Epidermal melanocyte (primary cell): ENCODE measurements at regions not wholly inside any gene's neighbourhood (a gene's known extent, or its start where the extent isn't known, plus 50 kb on each side); places are given as distances from the start of the nearest gene placed in this dataset.

Source experiments
- DNase-seq: peaks from one replicate; pipeline ENCODE4 v3.0.0; 2011; ENCODE audit warnings: low spot score; ENCODE audit not compliant: insufficient read length

DNA sequence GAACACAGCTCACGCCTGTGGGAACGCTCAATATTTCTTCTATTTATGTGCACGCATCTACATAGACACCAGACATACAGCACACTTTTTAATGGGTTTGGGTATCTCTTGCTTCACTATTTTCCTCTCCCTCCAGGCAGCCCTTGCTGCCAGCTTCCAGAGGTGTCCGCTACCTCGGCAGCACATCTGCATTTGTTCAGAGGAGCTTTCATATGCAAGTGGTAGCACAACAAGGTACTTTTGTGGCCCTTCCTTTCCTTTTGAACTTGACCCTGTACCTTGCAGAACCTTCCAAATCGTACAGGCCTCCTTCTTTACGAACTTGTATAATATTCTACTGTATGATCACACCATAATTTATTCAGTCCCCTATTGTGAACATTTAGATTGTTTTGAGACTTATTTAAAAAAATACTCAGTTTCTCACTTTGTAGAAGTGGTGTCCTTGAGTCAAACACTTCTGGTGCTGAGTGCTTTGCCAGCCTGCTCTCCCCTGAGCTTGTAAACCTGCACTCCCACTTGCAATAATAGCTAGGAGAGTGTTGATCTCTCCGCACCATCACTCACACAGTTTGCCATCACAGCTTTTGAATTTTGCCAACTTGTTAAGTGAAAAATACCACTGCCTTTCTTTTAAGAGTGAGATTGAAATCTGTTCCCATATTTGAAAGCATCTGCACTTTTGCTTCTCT is 106.0 kb upstream of the ZNF32 start:
- no peak for DNase-seq

DNA sequence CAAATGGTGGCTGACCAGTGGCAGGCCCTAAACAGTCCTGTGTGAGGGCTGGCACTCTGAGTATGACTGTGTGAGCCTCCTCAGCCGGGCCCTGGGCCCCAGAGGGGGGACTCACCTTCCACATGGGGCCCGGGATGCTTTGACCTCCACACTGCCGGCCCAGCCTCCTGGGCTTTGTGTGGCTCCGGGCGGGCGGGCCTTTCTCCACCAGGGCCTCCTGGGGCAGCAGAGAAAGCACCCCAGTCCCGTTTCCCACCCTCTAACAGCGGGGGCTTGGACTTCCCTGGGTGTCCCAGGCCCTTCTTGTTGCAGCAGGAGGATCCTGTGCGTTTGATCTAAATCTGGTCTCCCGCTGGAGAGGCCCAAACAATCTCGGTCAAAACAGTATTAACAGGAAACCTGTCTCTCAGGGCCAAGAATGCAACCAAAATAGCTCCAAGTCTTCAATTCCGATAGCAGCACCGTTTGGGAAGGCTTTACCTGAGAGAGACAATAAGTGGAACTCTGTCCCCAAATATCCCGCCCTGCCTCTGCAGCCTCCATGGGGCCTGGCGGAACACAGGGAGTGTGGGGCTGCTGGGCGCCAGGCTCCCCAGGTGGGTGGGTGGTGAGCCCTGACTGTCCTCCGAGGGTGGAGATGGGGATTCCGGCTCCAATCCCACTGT is 104.8 kb upstream of the ZNF32 start:
- no peak for DNase-seq

DNA sequence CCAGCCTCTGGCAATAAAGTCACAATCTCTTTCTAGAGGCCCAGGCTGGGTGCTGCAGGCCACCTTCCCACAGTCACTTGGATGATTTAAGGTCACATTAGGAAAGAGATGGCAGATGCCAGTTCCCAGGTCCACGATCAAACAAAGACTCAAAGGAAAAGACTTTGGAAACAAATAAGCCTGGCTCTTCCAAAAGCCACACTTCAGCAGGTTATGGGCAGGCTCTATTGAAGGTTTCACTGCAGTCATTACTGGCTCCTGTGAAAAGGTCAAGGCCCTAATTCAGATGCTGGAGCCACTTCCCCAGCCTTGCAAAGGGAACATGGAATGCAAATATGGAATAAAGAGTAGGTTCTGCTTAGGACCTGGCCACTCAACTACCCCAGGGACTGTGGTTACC is 104.0 kb upstream of the ZNF32 start:
- no peak for DNase-seq

- no peak for DNase-seq
Measured at GRCh38 chr10:43751646-43752045, 103.0 kb upstream of the ZNF32 start.

DNA sequence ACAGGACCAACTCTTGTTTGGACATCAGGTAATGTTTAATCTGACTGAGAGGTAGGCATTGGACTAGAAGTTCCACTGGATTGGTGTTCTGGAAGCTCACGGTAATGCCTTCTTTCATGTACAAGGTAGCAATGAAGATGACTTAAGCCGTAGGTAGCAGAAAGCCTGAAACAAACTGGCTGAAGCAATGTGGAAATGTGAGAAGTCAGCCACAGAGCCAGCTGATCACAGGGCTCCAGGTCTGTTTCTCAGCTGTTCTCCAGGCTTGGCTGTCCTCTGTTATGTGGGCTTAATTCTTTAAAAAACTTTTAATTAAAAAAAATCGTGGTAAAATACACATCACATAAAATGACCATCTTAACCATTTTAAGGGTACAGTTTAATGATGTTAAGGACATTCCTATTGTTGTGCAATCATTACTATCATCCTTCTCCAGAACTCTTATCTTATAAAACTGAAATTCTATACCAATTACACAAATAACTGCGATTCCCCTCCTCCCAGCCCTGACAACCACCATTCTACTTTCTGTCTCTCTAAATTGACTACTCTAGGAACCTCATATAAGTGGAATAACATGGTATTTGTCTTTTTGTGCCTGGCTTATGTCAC is 101.4 kb upstream of the ZNF32 start:
- DNase-seq: no peak

DNA sequence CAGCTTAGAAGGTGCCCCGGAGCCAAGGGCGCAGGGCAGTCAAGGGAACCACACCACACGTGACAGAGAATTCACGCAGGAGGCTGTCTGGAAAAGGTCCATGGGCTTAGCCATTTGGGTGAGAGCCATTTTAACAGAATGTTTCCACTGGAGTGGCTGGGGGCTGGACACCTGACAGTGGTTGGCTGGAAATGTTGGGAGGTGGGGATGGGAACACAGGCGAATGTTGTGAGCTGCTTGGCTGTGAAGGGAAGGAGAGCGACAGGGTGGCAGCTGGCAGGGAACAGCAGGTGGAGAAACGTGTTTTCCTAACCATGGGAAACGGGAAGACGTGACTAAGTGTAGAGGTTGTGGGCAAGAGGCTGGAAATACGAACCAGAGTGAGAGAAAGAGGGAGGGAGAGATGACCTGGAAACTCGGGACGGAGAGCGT is 100.5 kb upstream of the ZNF32 start:
- DNase-seq: no peak

GRCh38 chr10:43748560-43748959 is 99.9 kb upstream of the ZNF32 start:
- no peak for DNase-seq

- DNase-seq: no peak
Measured at GRCh38 chr10:43746906-43747305, 98.2 kb upstream of the ZNF32 start.

- DNase-seq: peak; percentile 63
Measured at GRCh38 chr10:43739161-43739560, 90.5 kb upstream of the ZNF32 start.

- no peak for DNase-seq
Measured at GRCh38 chr10:43737003-43737402, 88.3 kb upstream of the ZNF32 start.

DNA sequence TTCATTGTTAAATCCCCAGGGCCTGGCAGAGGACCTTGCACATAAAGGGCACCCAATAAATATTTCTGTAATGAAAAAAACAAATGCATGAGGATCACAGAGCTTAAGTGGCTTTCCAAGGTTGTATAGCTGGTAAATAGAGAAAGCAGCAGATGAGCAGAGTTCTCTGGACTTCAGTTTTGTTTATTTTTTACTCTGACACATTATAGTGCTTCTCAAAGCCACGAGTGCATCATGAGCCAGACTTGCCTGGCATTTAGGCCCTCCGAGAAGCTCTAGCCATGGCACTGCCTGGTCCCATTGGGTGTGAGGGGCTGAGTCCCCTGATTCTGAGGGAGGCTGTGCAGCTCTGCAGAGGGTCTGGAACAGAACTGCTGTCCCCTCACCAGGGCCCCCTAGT is 87.2 kb upstream of the ZNF32 start:
- no peak for DNase-seq

GRCh38 chr10:43734716-43735115 is 86.0 kb upstream of the ZNF32 start:
- DNase-seq: no peak

DNA sequence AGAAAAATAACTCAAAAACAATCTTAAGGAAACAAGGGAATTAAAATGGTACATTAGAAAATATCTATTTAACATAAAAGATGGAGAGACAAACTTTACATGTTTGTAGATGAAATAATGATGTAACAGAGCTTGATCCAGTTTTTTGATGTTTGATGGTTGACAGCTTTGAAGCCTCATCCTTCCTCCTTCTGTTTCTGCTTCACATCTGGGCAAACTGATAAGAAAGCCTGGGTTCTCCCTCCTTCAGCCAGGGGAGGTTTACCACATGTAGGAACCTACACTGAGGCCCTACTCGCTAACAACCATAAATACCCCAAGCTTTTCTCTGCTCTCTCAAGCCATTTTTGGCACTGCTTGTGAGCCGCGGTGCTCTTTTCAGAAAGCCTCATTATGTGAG is 82.8 kb upstream of the ZNF32 start:
- DNase-seq: no peak

GRCh38 chr10:43728425-43728824 is 79.7 kb upstream of the ZNF32 start:
- no peak for DNase-seq

- no peak for DNase-seq
Measured at GRCh38 chr10:43727935-43728334, 79.3 kb upstream of the ZNF32 start.

DNA sequence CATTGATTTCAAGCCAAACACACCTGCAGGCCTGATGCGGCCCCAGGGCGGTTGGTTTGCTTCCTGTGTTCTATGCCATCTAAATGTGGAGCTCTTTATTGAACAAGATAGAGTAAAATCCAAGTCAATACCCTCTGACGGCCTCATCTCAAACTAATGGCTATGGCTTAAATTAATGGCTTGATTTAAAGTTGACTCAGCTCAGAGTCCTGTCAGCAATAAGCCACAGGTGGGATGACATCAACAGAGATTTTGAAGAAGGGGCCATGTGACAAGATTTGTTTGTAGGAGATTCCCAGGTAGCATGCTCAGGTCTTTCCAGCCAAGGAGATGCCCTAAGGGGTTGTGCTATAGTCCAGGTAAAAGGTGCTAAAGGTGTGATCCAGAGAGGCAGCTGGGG is 66.7 kb upstream of the ZNF32 start:
- no peak for DNase-seq

GRCh38 chr10:43712821-43713584 is 64.3 kb upstream of the ZNF32 start:
- no peak for DNase-seq

- DNase-seq: no peak
Measured at GRCh38 chr10:43710772-43711471, 62.2 kb upstream of the ZNF32 start.

DNA sequence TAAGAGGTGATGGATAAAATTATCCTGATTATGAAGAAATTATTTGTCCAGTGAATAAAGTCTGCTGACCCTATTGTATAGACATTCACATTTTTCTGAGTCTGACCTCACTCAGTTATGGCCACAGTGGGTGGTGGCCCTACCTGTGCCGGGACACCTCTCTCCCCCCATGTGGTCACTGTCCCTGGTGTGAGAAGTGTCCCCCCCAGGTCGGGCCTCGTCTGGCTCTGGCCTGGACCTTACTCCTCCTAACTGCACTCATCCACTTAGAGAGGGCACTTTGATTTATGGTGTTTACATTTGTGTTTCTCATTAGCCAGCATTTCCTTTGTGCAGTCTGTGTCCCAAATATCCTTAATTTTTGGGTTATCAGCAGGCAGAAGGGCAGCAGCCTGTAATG is 59.6 kb upstream of the ZNF32 start:
- DNase-seq: no peak

DNA sequence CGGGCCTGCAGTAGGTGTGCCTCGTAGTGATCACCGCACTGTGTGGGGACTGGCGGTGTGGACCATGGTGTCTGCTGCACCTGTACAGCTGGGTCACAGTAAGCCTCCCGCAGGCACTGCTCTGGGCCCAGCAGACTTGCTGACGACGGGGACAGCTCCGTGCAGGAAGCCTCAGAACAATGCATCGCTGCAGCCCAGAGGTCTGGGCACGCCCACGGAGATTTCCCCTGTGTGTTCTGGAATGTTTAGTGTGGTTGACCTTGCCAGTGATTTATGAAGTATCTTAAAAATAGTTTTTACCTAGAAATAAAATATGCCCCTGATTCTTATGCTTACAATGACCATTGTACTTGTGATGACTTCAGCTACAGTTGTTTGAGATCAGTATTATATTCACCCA is 59.1 kb upstream of the ZNF32 start:
- DNase-seq: no peak

GRCh38 chr10:43706166-43706565 is 57.5 kb upstream of the ZNF32 start:
- no peak for DNase-seq

GRCh38 chr10:43703286-43703685 is 54.6 kb upstream of the ZNF32 start:
- DNase-seq: no peak
